Astrocyte (in vitro differentiated cells and primary cell): ENCODE measurements at regions not wholly inside any gene's neighbourhood (a gene's known extent, or its start where the extent isn't known, plus 50 kb on each side); places are given as distances from the start of the nearest gene placed in this dataset.
A peak's percentile ranks its signal among the peaks of the same experiment; 100 is the strongest.

Source experiments
- DNase-seq: peaks from one replicate; pipeline ENCODE4 v3.0.0-alpha.2; 2010; ENCODE audit warnings: low read depth
- FAIRE-seq: peaks from 2 replicates; lab custom pipeline; 2011; peaks lifted over from hg19 to GRCh38; lab: Jason Lieb, UNC
- H2AFZ ChIP-seq: 2 replicates; pipeline ENCODE4 v1.6.0; 2012; ENCODE audit warnings: low read depth, low read length, inconsistent platforms
- H3K27ac ChIP-seq: 2 replicates; pipeline ENCODE4 v1.5.1; 2011; ENCODE audit warnings: low read depth, low read length, inconsistent platforms
- H3K27me3 ChIP-seq: 2 replicates; pipeline ENCODE4 v1.6.0; 2011; ENCODE audit warnings: low read length, inconsistent platforms; ENCODE audit not compliant: insufficient read depth
- H3K36me3 ChIP-seq: 2 replicates; pipeline ENCODE4 v1.5.1; 2011; ENCODE audit warnings: low read length, inconsistent platforms; ENCODE audit not compliant: insufficient read depth
- H3K4me1 ChIP-seq: 2 replicates; pipeline ENCODE4 v1.5.1; 2011; ENCODE audit warnings: low read length, inconsistent platforms; ENCODE audit not compliant: insufficient read depth
- H3K4me2 ChIP-seq: 2 replicates; pipeline ENCODE4 v1.6.0; 2012; ENCODE audit warnings: low read length, inconsistent platforms
- H3K4me3 ChIP-seq: 2 replicates; pipeline ENCODE4 v1.5.1; 2011; ENCODE audit warnings: low read depth, mild to moderate bottlenecking, low read length, inconsistent platforms; ENCODE audit not compliant: insufficient read depth
- H3K79me2 ChIP-seq: 2 replicates; pipeline ENCODE4 v1.6.0; 2012; ENCODE audit warnings: mild to moderate bottlenecking, low read length, inconsistent platforms; ENCODE audit not compliant: insufficient read depth
- H3K9ac ChIP-seq: 2 replicates; pipeline ENCODE4 v1.6.0; 2012; ENCODE audit warnings: mild to moderate bottlenecking, low read length, inconsistent platforms
- H3K9me3 ChIP-seq: 2 replicates; pipeline ENCODE4 v1.5.1; 2012; ENCODE audit warnings: low read depth, mild to moderate bottlenecking, low read length, inconsistent platforms; ENCODE audit not compliant: insufficient read depth
- H4K20me1 ChIP-seq: 2 replicates; pipeline ENCODE4 v1.6.0; 2012; ENCODE audit warnings: low read length, inconsistent platforms; ENCODE audit not compliant: insufficient read depth
- H3K27ac Mint-ChIP-seq: one replicate; pipeline ENCODE4 v1.8.0; 2021; ENCODE audit warnings: mild to moderate bottlenecking, mixed read lengths; ENCODE audit not compliant: unreplicated experiment
- H3K27me3 Mint-ChIP-seq: one replicate; pipeline ENCODE4 v1.8.0; 2021; ENCODE audit warnings: low read depth, mixed read lengths; ENCODE audit not compliant: unreplicated experiment
- H3K36me3 Mint-ChIP-seq: one replicate; pipeline ENCODE4 v1.8.0; 2021; ENCODE audit warnings: low read depth, mixed read lengths; ENCODE audit not compliant: unreplicated experiment
- H3K4me1 Mint-ChIP-seq: one replicate; pipeline ENCODE4 v1.8.0; 2021; ENCODE audit warnings: low read depth, mixed read lengths; ENCODE audit not compliant: unreplicated experiment
- H3K4me3 Mint-ChIP-seq: one replicate; pipeline ENCODE4 v1.8.0; 2021; ENCODE audit warnings: mild to moderate bottlenecking, moderate library complexity, mixed read lengths; ENCODE audit not compliant: unreplicated experiment
- H3K9me3 Mint-ChIP-seq: one replicate; pipeline ENCODE4 v1.8.0; 2021; ENCODE audit warnings: mild to moderate bottlenecking, mixed read lengths; ENCODE audit not compliant: unreplicated experiment
- CTCF ChIP-seq: IDR thresholded peaks from 2 replicates; pipeline ENCODE4 v1.5.1; 2011; ENCODE audit warnings: low read depth, mild to moderate bottlenecking, inconsistent platforms, low read length, moderate library complexity; ENCODE audit not compliant: insufficient read depth
- EZH2 ChIP-seq: IDR thresholded peaks from 2 replicates; pipeline ENCODE4 v1.6.1; 2012; ENCODE audit warnings: mild to moderate bottlenecking, low read length, inconsistent platforms; ENCODE audit not compliant: insufficient read depth

DNA sequence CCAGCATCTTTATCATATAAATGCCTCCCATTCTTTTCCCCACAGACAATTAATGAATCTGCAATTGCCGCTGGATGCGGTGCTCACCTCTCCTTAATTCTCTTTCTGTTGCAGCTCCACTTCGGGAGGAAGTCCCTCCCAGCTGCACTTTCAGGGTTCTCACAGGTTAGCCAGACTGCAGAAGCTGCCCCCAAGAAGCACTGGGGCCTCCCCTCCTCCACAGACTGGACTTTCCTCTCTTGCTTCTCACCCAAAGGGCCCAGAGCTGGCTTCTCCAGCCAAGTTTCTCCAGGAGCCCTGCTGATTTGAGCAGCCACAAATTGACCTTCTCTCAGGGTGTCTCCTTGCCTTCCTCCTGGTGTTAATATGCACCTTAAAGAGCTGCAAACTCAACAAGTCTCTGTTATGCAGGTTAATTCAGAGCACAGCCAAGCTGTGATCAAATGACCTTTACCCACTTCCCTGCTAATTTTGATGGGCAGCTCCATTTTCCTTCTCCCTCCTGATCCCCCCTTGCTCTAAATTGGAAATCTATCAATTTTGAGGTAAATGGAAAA is 298.9 kb downstream of the BUD13 start:
- DNase-seq (no peak), FAIRE-seq (no peak)
- TF ChIP-seq EZH2 (no peak), CTCF (no peak)
- H3K4me3 ChIP-seq: no peak overlapping the region
- Mint-ChIP-seq H3K4me1 (peaks cover 27% of the 10 kb centered on the region), H3K4me3 (no peak overlapping the region), H3K27me3 (no peaks in the 10 kb centered on the region), H3K9me3 (no peaks in the 10 kb centered on the region), H3K36me3 (no peaks in the 10 kb centered on the region), H3K27ac (peak overlapping the region; percentile 13)
- H3K4me1 ChIP-seq: peaks cover 11% of the 10 kb centered on the region
- H2AFZ ChIP-seq: no peak overlapping the region
- H3K27ac ChIP-seq: no peak overlapping the region
- H3K9me3 ChIP-seq: no peaks in the 10 kb centered on the region
- H4K20me1 ChIP-seq: no peaks in the 10 kb centered on the region
- no peaks in the 10 kb centered on the region for H3K27me3 ChIP-seq
- no peaks in the 10 kb centered on the region for H3K36me3 ChIP-seq
- H3K4me2 ChIP-seq: no peak overlapping the region
- no peaks in the 10 kb centered on the region for H3K79me2 ChIP-seq
- H3K9ac ChIP-seq: no peak overlapping the region

- H3K27ac Mint-ChIP-seq: peak overlapping the region; percentile 73
Observed at GRCh38 chr11:116473206-116473769, 299.5 kb downstream of the BUD13 start.

DNA sequence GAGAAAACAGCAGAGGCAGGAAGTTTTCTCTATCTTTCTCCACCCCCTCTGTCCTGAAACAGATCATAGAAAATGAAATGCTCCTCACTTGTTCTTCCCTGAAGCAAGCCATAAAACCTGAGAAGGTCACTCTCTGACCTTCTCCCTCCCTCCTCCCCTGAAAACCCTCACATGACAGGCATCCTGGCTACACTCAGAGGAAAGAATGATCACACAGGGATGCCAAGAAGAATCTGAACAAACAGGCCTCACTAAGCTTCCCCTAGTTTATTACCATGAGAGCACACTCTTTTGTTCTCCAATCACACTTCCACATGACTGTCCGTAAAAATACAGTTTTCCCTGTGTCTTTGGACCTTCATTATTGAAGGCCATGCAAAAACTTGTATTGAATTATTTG is 300.1 kb downstream of the BUD13 start:
- Mint-ChIP-seq H3K36me3 (no peaks in the 10 kb centered on the region), H3K27me3 (no peaks in the 10 kb centered on the region), H3K9me3 (no peaks in the 10 kb centered on the region), H3K4me1 (peaks cover 27% of the 10 kb centered on the region), H3K4me3 (peak overlapping the region; percentile 40), H3K27ac (peak overlapping the region; percentile 96)
- H3K27me3 ChIP-seq: no peaks in the 10 kb centered on the region
- H3K4me1 ChIP-seq: peaks cover 11% of the 10 kb centered on the region
- no peak overlapping the region for H3K4me3 ChIP-seq
- H3K27ac ChIP-seq: no peak overlapping the region
- H3K4me2 ChIP-seq: no peak overlapping the region
- no peak for DNase-seq
- TF ChIP-seq CTCF (no peak), EZH2 (no peak)
- FAIRE-seq: no peak
- no peaks in the 10 kb centered on the region for H3K36me3 ChIP-seq
- no peaks in the 10 kb centered on the region for H3K9me3 ChIP-seq
- H4K20me1 ChIP-seq: no peaks in the 10 kb centered on the region
- no peak overlapping the region for H2AFZ ChIP-seq
- H3K79me2 ChIP-seq: no peaks in the 10 kb centered on the region
- no peak overlapping the region for H3K9ac ChIP-seq

More at GRCh38 chr11:116473206-116473769, 299.5 kb downstream of the BUD13 start:
- FAIRE-seq (no peak), DNase-seq (no peak)
- Histone ChIP-seq H3K79me2 (no peaks in the 10 kb centered on the region), H3K9ac (no peak overlapping the region), H3K4me2 (no peak overlapping the region), H3K4me3 (no peak overlapping the region), H3K27ac (no peak overlapping the region), H3K4me1 (peaks cover 11% of the 10 kb centered on the region), H4K20me1 (no peaks in the 10 kb centered on the region), H3K27me3 (no peaks in the 10 kb centered on the region), H3K9me3 (no peaks in the 10 kb centered on the region), H3K36me3 (no peaks in the 10 kb centered on the region), H2AFZ (no peak overlapping the region)
- H3K36me3 Mint-ChIP-seq: no peaks in the 10 kb centered on the region
- peak overlapping the region; percentile 40 for H3K4me3 Mint-ChIP-seq
- no peaks in the 10 kb centered on the region for H3K9me3 Mint-ChIP-seq
- peaks cover 27% of the 10 kb centered on the region for H3K4me1 Mint-ChIP-seq
- TF ChIP-seq EZH2: no peak
- no peaks in the 10 kb centered on the region for H3K27me3 Mint-ChIP-seq
